ENCODE measurements at regions not wholly inside any gene's neighbourhood (a gene's known extent, or its start where the extent isn't known, plus 50 kb on each side); places are given as distances from the start of the nearest gene placed in this dataset.

- DNase-seq (no peak), ATAC-seq (no peak)
- Histone ChIP-seq H3K27me3 (ENCODE audit: low read depth) (no peaks in the 10 kb centered on the region), H3K4me3 (no peak overlapping the region), H3K9me3 (no peaks in the 10 kb centered on the region), H3K27ac (no peak overlapping the region), H3K4me1 (no peaks in the 10 kb centered on the region), H3K36me3 (no peaks in the 10 kb centered on the region)
- intact Hi-C loops (cut with DNase I): no loop called here
- no peak for TF ChIP-seq CTCF (IDR thresholded peaks at IDR 0.05)
Observed at GRCh38 chr6:90714319-90714718, 127.4 kb upstream of the MAP3K7 start.

DNA sequence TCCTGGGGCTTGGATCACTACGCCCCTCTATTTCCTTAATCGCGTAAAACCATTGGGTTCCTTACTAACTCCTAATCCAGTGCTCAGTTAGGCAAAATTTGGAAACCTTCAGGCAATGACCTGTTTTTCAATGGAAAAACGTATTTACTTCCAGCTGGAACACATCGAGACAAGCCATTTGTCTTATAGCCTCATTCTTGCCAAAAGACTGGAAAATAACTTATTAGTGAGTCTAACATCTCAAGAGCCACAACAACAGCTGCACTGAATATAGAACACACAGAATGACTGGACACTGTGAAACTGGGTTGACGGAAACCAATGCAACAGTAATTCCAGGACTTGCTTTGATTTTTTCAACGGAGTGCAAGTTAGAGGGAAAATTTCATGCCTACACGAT lies 125.2 kb upstream of the MAP3K7 start:
- DNase-seq (no peak), ATAC-seq (peak; percentile 32 to 73)
- Histone ChIP-seq H3K27ac (no peak overlapping the region), H3K9me3 (no peaks in the 10 kb centered on the region), H3K27me3 (ENCODE audit: low read depth) (no peaks in the 10 kb centered on the region), H3K4me1 (no peaks in the 10 kb centered on the region), H3K36me3 (no peaks in the 10 kb centered on the region), H3K4me3 (no peak overlapping the region)
- intact Hi-C loops (cut with DNase I): no loop called here
- TF ChIP-seq CTCF (IDR thresholded peaks at IDR 0.05): no peak

GRCh38 chr6:90709431-90709996 lies 122.6 kb upstream of the MAP3K7 start:
- no peak for DNase-seq
- no peak for ATAC-seq
- intact Hi-C loops (cut with DNase I): no loop called here

GRCh38 chr6:90708206-90708737 lies 121.4 kb upstream of the MAP3K7 start:
- TF ChIP-seq CTCF (IDR thresholded peaks at IDR 0.05): no peak
- Histone ChIP-seq H3K36me3 (no peaks in the 10 kb centered on the region), H3K27me3 (ENCODE audit: low read depth) (no peaks in the 10 kb centered on the region), H3K27ac (no peak overlapping the region), H3K9me3 (no peaks in the 10 kb centered on the region), H3K4me1 (no peaks in the 10 kb centered on the region), H3K4me3 (no peak overlapping the region)
- DNase-seq (no peak), ATAC-seq (no peak)
- intact Hi-C loops (cut with DNase I): no loop called here

More at GRCh38 chr6:90709431-90709996, 122.6 kb upstream of the MAP3K7 start:
- Histone ChIP-seq H3K27me3 (ENCODE audit: low read depth) (no peaks in the 10 kb centered on the region), H3K9me3 (no peaks in the 10 kb centered on the region), H3K27ac (no peak overlapping the region), H3K4me1 (no peaks in the 10 kb centered on the region), H3K4me3 (no peak overlapping the region), H3K36me3 (no peaks in the 10 kb centered on the region)
- no peak for TF ChIP-seq CTCF (IDR thresholded peaks at IDR 0.05)

DNA sequence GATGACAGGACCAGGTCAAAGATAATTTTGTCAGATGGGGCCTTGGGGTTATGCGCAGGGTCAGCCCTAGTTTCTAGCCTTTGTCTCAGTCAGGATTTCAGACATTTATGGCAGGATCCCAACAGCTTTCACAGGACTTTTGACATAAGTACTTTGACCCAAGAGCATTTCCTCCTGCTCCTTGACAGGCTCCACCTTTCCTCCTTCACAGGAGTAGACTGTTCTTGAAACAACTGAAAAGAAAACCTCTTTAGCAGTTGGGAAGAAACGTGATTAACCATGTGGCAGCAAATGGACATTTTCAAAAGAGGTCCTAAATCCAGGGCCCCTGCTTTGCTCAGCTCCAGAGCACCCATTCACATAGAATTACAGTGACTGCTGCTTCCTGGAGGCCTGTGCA lies 120.4 kb upstream of the MAP3K7 start:
- H3K4me1 ChIP-seq: no peaks in the 10 kb centered on the region
- no peak overlapping the region for H3K27ac ChIP-seq
- ATAC-seq (peak; percentile 19 to 59), DNase-seq (no peak)
- H3K36me3 ChIP-seq: no peaks in the 10 kb centered on the region
- intact Hi-C loops (cut with DNase I): no loop called here
- H3K27me3 ChIP-seq (ENCODE audit: low read depth): no peaks in the 10 kb centered on the region
- H3K4me3 ChIP-seq: no peak overlapping the region
- TF ChIP-seq CTCF (IDR thresholded peaks at IDR 0.05): no peak
- H3K9me3 ChIP-seq: no peaks in the 10 kb centered on the region

Data from lower lobe of right lung (tissue), 2 donors.